ENCODE measurements at regions not wholly inside any gene's neighbourhood (a gene's known extent, or its start where the extent isn't known, plus 50 kb on each side); places are given as distances from the start of the nearest gene placed in this dataset.
"Not testable (repeated sequence)": the region's sequence is repeated elsewhere in the genome, so short reads cannot be mapped to it uniquely, and the experiment has no call there.

GRCh38 chr6:28585335-28585734 lies 59.7 kb downstream of the GPX5 start:
- DNase-seq (ENCODE audit: low read depth in 2 of 2): no peak

GRCh38 chr6:28586324-28586723 lies 60.6 kb downstream of the GPX5 start:
- DNase-seq (ENCODE audit: low read depth in 2 of 2): no peak

GRCh38 chr6:28586962-28587745 lies 61.5 kb downstream of the GPX5 start:
- peak; percentile 9 to 37 for DNase-seq (ENCODE audit: low read depth in 2 of 2)

- no peak for DNase-seq (ENCODE audit: low read depth in 2 of 2)
Measured at GRCh38 chr6:28587746-28588075, 62.0 kb downstream of the GPX5 start.

- DNase-seq (ENCODE audit: low read depth in 2 of 2): no peak
Measured at GRCh38 chr6:28588666-28589065, 63.0 kb downstream of the GPX5 start.

- DNase-seq (ENCODE audit: low read depth in 2 of 2): no peak
Measured at GRCh38 chr6:28589234-28589956, 63.7 kb downstream of the GPX5 start.

- DNase-seq (ENCODE audit: low read depth in 2 of 2): no peak
Measured at GRCh38 chr6:28589957-28590349, 64.3 kb downstream of the GPX5 start.

- no peak for DNase-seq (ENCODE audit: low read depth in 2 of 2)
Measured at GRCh38 chr6:28597217-28597835, 71.6 kb downstream of the GPX5 start.

GRCh38 chr6:28597924-28598722 lies 72.4 kb downstream of the GPX5 start:
- no peak for DNase-seq (ENCODE audit: low read depth in 2 of 2)

GRCh38 chr6:28598757-28599686 lies 73.3 kb downstream of the GPX5 start:
- no peak for DNase-seq (ENCODE audit: low read depth in 2 of 2)

- no peak for DNase-seq (ENCODE audit: low read depth in 2 of 2)
Measured at GRCh38 chr6:28600245-28600644, 74.6 kb downstream of the GPX5 start.

GRCh38 chr6:28603891-28604290 lies 78.2 kb downstream of the GPX5 start:
- DNase-seq (ENCODE audit: low read depth in 2 of 2): no peak

- no peak for DNase-seq (ENCODE audit: low read depth in 2 of 2)
Measured at GRCh38 chr6:28606424-28607391, 81.0 kb downstream of the GPX5 start.

GRCh38 chr6:28607990-28608389 lies 82.3 kb downstream of the GPX5 start:
- no peak for DNase-seq (ENCODE audit: low read depth in 2 of 2)

GRCh38 chr6:28609672-28610071 lies 84.0 kb downstream of the GPX5 start:
- no peak for DNase-seq (ENCODE audit: low read depth in 2 of 2)

GRCh38 chr6:28615616-28615954 lies 89.9 kb downstream of the GPX5 start:
- no peak for DNase-seq (ENCODE audit: low read depth in 2 of 2)

- DNase-seq (ENCODE audit: low read depth in 2 of 2): no peak
Measured at GRCh38 chr6:28615955-28616747, 90.5 kb downstream of the GPX5 start.

GRCh38 chr6:28618898-28619555 lies 93.3 kb downstream of the GPX5 start:
- DNase-seq (ENCODE audit: low read depth in 2 of 2): no peak

- not testable (repeated sequence) for DNase-seq (ENCODE audit: low read depth in 2 of 2)
Measured at GRCh38 chr6:28621268-28621667, 95.6 kb downstream of the GPX5 start.

Data from stimulated activated CD8-positive, alpha-beta memory T cell treated with anti-CD3 and anti-CD28 coated beads, Interleukin-15, amount 100 ng/mL, for 4 hours (primary cell).